AG04450 (cell line): ENCODE measurements at regions not wholly inside any gene's neighbourhood (a gene's known extent, or its start where the extent isn't known, plus 50 kb on each side); places are given as distances from the start of the nearest gene placed in this dataset.

Source experiments
- CTCF ChIA-PET: fragments of 300-600, 350-600 bp; formaldehyde crosslinking; extraction: SDS; loops from one replicate; lab custom pipeline; 2022; ENCODE audit warnings: antibody characterized with exemption, inconsistent platforms; lab: Charles Lee
- POLR2A ChIA-PET: fragments of 350-600 bp; formaldehyde crosslinking; extraction: SDS; loops from one replicate; lab custom pipeline; 2021; ENCODE audit warnings: antibody characterized with exemption, inconsistent platforms; lab: Yijun Ruan, JAX
- DNase-seq: peaks from one replicate; pipeline ENCODE4 v3.0.0-alpha.2; 2011; ENCODE audit warnings: low read depth, low spot score
- H3K27ac ChIP-seq: one replicate; pipeline ENCODE4 v1.5.1; 2012; ENCODE audit warnings: low read depth, low read length, control low read depth
- H3K27me3 ChIP-seq: one replicate; pipeline ENCODE4 v1.6.0; 2012; ENCODE audit warnings: low read length; ENCODE audit not compliant: control insufficient read depth, insufficient read depth
- H3K4me3 ChIP-seq: 2 replicates; pipeline ENCODE4 v1.5.1; 2011; ENCODE audit warnings: mild to moderate bottlenecking, low read depth, low read length, control low read depth
- H3K9me3 ChIP-seq: 2 replicates; pipeline ENCODE4 v1.5.1; 2012; ENCODE audit warnings: low read length; ENCODE audit not compliant: control insufficient read depth, insufficient read depth
- TF ChIP-seq, protein P1 (sequence below): IDR thresholded peaks from 2 replicates; pipeline ENCODE4 v1.5.1; 2011; ENCODE audit warnings: low read depth, low read length, control low read depth, inconsistent platforms

DNA sequence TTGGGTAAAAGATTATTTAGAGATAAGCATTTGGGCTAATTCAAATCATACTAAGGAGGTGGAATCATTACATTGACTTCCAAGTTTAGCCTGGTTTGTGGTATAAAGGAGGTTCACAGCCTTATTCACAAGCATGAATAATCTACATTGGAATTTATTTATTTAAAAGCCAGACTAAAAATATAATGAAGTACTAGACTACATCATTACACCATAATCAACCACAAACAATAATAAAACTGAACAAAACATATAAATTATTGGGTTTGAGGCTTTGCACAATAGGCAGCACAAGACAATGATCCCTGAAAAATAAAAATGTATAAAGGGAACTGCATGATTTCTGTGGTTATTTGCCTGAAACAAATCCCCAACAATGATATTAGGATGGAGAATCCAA is 314.0 kb downstream of the GBA3 start:
- Histone ChIP-seq H3K4me3 (no peak overlapping the region), H3K27ac (no peak overlapping the region), H3K9me3 (no peaks in the 10 kb centered on the region), H3K27me3 (no peaks in the 10 kb centered on the region)
- ChIA-PET POLR2A (no interaction called here), CTCF (no interaction called here)
- no peak for DNase-seq
- TF ChIP-seq, protein P1, sequence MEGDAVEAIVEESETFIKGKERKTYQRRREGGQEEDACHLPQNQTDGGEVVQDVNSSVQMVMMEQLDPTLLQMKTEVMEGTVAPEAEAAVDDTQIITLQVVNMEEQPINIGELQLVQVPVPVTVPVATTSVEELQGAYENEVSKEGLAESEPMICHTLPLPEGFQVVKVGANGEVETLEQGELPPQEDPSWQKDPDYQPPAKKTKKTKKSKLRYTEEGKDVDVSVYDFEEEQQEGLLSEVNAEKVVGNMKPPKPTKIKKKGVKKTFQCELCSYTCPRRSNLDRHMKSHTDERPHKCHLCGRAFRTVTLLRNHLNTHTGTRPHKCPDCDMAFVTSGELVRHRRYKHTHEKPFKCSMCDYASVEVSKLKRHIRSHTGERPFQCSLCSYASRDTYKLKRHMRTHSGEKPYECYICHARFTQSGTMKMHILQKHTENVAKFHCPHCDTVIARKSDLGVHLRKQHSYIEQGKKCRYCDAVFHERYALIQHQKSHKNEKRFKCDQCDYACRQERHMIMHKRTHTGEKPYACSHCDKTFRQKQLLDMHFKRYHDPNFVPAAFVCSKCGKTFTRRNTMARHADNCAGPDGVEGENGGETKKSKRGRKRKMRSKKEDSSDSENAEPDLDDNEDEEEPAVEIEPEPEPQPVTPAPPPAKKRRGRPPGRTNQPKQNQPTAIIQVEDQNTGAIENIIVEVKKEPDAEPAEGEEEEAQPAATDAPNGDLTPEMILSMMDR = no peak

DNA sequence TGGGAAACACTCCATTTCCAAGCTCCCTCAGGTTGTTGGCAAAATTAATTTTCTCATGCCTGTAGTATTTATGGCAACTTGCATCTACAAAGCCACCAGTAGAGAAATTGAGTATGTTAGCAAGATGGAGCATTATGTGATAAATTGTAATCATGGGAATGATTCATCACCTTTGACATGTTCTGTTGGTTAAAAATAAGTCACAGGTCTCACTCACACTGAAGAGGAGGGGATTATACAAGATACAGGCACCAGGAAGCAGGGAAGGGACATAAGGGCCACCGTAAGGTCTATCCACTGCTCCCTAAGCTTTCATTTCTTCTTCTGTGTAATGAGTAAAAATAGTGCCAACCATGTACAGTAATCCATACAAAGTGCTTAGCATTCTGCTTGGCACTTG is 313.0 kb downstream of the GBA3 start:
- no peak overlapping the region for H3K27ac ChIP-seq
- POLR2A ChIA-PET = no interaction called here

DNA sequence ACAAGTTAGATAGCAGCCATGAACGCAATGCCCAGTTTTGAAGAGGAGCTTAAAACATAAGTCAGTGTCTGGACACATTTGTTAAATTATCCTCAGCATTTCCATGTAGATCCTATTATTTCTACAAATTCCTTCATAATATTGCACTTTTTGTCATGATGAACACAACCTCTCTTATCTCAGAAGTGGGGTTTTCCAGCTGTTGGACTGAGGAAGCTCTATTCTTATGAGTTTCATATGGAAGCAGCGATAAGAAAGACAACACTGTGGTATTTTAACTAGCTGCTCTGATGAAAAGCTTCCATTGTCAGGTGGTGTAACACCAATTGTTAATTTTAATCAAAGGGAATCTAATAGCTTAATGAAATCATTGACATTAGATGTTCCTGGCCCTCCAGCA is 308.7 kb downstream of the GBA3 start:
- Histone ChIP-seq H3K27me3 (no peaks in the 10 kb centered on the region), H3K9me3 (0 out of 2 replicates have a peak, but pooled peaks cover 2% of the 10 kb centered on the region), H3K4me3 (no peak overlapping the region), H3K27ac (no peak overlapping the region)
- no peak for DNase-seq
- ChIA-PET CTCF (no interaction called here), POLR2A (no interaction called here)
- TF ChIP-seq, protein P1 = no peak

More for the DNA sequence above, 313.0 kb downstream of the GBA3 start:
- TF ChIP-seq, protein P1 = no peak
- Histone ChIP-seq H3K27me3 (no peaks in the 10 kb centered on the region), H3K4me3 (no peak overlapping the region), H3K9me3 (no peaks in the 10 kb centered on the region)
- CTCF ChIA-PET = no interaction called here
- DNase-seq = no peak

DNA sequence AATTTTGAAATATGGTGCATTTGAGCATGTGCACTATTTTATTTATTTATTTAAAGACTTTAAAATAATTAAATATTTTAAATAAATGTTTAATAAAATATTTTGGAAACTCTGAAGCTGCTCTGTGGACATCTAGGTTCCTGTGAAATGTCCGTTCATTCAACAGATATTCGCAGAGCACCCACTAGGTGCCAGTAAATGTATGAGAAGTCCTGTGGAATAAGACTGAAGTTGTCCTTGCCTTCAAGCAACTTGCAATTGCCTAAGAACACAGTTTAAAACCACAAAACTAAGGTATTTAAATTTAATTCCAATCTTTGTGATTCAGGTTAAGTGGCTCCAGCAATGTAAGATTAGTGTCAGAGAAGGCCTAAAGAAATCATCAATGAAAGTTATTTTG is 306.7 kb downstream of the GBA3 start:
- H3K27ac ChIP-seq = no peak overlapping the region
- no peak for DNase-seq
- TF ChIP-seq, protein P1 = no peak
- POLR2A ChIA-PET = no interaction called here
- CTCF ChIA-PET = no interaction called here
- no peak overlapping the region for H3K4me3 ChIP-seq
- H3K27me3 ChIP-seq = no peaks in the 10 kb centered on the region
- H3K9me3 ChIP-seq = 0 out of 2 replicates have a peak, but pooled peaks cover 2% of the 10 kb centered on the region

GRCh38 chr4:22997358-22998224 is 304.9 kb downstream of the GBA3 start:
- DNase-seq = no peak
- POLR2A ChIA-PET = no interaction called here
- Histone ChIP-seq H3K27me3 (no peaks in the 10 kb centered on the region), H3K9me3 (0 out of 2 replicates have a peak, but pooled peaks cover 2% of the 10 kb centered on the region), H3K27ac (no peak overlapping the region), H3K4me3 (no peak overlapping the region)
- TF ChIP-seq, protein P1 = no peak
- CTCF ChIA-PET = no interaction called here
